Keratinocyte (primary cell): ENCODE measurements at regions not wholly inside any gene's neighbourhood (a gene's known extent, or its start where the extent isn't known, plus 50 kb on each side); places are given as distances from the start of the nearest gene placed in this dataset.

Experiments used
- CTCF ChIP-seq, 3 experiments: IDR thresholded peaks in 1 of 3; conservative IDR thresholded peaks in 1 of 3; optimal IDR thresholded peaks in 1 of 3; 2 replicates in 2 of 3; 3 replicates in 1 of 3; pipeline versions ENCODE3 to v1.5.1; 2011; ENCODE audit warnings: low read length in 3 of 3, mild to moderate bottlenecking in 3 of 3, moderate library complexity in 2 of 3, control low read depth in 1 of 3, inconsistent platforms in 1 of 3; ENCODE audit not compliant: insufficient read depth in 2 of 3; ENCODE audit errors: extremely low read depth in 1 of 3
- EZH2 ChIP-seq: IDR thresholded peaks from one replicate; pipeline ENCODE4 v1.6.1; 2012; ENCODE audit warnings: inconsistent platforms, mild to moderate bottlenecking, low read length, moderate library complexity

DNA sequence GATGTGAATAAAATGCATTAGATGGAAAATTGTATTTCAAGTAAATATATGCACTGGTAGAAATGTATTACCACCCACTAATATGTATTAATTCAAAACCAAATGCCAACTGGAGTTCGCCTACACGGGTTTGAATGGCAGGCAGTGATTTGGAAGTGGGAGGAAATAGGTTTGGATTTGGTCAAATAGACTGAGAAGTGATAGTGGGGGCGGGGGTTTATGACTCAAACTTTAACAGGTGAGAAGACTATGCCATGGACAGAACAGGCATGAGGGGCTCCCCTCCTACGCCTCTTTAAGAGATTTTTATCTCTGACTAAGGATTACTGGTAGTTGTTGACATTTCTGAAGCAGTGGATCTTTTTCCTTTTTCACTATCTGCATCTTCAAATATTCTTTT lies 677.8 kb downstream of the NTRK3 start:
- TF ChIP-seq CTCF (optimal IDR thresholded peaks at IDR 0.05 in 1 of 3, IDR thresholded peaks at IDR 0.05 in 1 of 3, conservative IDR thresholded peaks at IDR 0.05 in 1 of 3; ENCODE audit: extremely low read depth in 1 of 3, insufficient read depth in 2 of 3, low read length in 3 of 3): no peak
- TF ChIP-seq EZH2: no peak
